ENCODE measurements at regions not wholly inside any gene's neighbourhood (a gene's known extent, or its start where the extent isn't known, plus 50 kb on each side); places are given as distances from the start of the nearest gene placed in this dataset.
"Not testable (repeated sequence)": the region's sequence is repeated elsewhere in the genome, so short reads cannot be mapped to it uniquely, and the experiment has no call there.

DNA sequence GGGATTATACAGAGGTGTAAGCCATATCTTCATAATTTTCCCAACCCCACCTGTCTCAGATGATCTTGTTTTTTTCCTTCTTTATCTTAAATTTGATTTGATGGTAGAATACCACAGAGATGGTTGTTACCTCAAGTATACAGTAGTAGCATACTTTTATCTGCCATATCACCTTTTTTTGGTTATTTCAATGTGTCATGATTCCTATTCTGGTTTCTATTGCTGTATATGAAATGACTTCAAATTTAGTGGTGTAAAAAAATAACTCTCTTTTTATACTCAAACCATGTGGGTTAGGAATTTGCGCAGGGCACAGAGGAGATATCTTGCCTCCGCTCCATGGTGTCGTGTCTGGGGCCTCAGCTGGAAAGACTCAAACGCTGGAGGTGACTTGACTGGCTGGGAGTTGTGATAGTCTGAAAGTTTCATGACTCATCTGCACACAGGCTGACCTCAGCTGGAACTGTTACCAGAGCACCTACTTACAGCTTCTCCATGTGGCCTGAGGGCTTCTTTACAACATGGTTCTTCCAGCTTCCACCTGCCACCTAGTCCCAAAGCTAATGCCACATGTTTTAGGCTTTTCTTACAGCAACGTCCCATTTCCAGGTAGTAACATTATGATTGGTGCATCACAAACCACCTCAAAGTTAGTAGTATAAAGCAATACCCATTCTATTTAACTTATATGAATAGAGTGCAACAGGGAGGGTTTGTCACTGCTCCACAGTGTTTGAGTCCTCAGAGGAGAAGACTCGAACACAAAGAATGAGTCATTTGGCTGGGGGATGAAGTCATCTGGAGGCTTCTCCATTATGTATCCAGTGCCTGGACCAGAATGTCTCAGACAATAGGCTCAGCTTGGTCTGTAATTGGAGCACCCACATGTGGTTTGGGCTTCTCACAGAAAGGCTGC, 82.3 kb upstream of the XPO1 start:
- peak; percentile 5 for DNase-seq

DNA sequence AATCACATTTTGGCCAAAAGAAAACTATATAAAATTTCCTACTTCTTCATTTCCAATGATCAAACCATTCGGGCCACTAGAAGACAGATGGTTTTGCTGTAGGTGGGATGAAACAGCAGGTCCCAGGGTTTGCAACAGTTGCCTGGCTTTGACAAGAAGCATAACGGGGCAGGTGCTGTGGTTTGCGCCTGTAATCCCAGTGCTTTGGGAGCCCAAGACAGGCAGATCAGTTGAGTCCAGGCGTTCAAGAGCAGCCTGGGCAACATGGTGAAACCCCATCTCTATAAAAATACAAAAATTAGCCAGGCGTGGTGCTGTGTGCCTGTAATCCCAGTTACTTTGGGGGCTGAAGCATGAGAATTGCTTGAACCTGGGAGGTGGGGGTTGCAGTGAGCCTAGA, 81.4 kb upstream of the XPO1 start:
- no peak for DNase-seq

GRCh38 chr2:61617610-61618009, 79.5 kb upstream of the XPO1 start:
- DNase-seq: no peak

GRCh38 chr2:61605245-61605644, 67.1 kb upstream of the XPO1 start:
- DNase-seq: no peak

DNA sequence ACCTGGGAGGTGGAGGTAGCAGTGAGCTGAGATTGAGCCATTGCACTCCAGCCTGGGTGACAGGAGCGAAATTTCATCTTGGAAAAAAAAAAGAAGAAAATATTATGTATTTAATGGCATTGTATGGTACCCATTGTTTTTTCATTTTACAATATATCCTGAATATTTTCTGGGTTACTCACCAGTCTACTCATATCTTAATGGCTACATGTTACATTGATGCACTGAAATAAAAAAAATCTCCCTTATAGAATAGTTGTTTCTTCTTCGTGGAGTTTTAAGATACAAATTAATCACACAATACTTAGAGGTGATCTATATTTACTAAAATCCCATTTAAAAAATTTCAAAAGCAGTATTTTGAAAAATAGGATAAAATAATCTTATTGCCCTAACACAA, 66.3 kb upstream of the XPO1 start:
- no peak for DNase-seq

GRCh38 chr2:61598515-61599156, 60.5 kb upstream of the XPO1 start:
- not testable (repeated sequence) for DNase-seq

GRCh38 chr2:61597300-61598289, 59.4 kb upstream of the XPO1 start:
- no peak for DNase-seq

DNA sequence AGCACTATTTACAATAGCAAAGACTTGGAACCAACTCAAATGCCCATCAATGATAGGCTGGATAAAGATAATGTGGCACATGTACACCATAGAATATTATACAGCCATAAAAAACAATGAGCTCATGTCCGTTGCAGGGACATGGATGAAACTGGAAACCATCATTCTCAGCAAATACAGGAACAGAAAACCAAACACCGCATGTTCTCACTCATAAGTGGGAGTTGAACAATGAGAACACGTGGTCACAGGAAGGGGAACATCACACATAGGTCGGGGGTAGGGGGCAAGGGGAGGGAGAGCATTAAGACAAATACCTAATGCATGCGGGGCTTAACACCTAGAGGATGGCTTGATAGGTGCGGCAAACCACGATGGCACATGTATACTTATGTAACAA, 56.0 kb upstream of the XPO1 start:
- DNase-seq: not testable (repeated sequence)

GRCh38 chr2:61593648-61594047, 55.5 kb upstream of the XPO1 start:
- DNase-seq: not testable (repeated sequence)

GRCh38 chr2:61590214-61590613, 52.1 kb upstream of the XPO1 start:
- no peak for DNase-seq

GRCh38 chr2:61588566-61588965, 50.4 kb upstream of the XPO1 start:
- no peak for DNase-seq

Measured in NCI-H345 (cell line).